HG02798 (cell line): ENCODE measurements at regions not wholly inside any gene's neighbourhood (a gene's known extent, or its start where the extent isn't known, plus 50 kb on each side); places are given as distances from the start of the nearest gene placed in this dataset.

Experiments
- ATAC-seq: cut with Tn5 transposase; IDR thresholded peaks from one replicate; pipeline ENCODE4 v1.9.1; 2021; ENCODE audit warnings: mild to moderate bottlenecking; ENCODE audit not compliant: unreplicated experiment, poor library complexity

GRCh38 chr17:14405189-14405588 lies 104.3 kb downstream of the HS3ST3B1 start:
- ATAC-seq, result no peak
